Fibroblast of upper back skin (primary cell): ENCODE measurements at regions not wholly inside any gene's neighbourhood (a gene's known extent, or its start where the extent isn't known, plus 50 kb on each side); places are given as distances from the start of the nearest gene placed in this dataset.
"Not testable (repeated sequence)": the region's sequence is repeated elsewhere in the genome, so short reads cannot be mapped to it uniquely, and the experiment has no call there.

Experiments
- DNase-seq: peaks from one replicate; pipeline ENCODE4 v3.0.0-alpha.2; 2013

GRCh38 chr20:60785301-60785700, 466.8 kb upstream of the CDH4 start:
- no peak for DNase-seq

- DNase-seq: peak; percentile 2
Measured at GRCh38 chr20:60785785-60786184, 466.3 kb upstream of the CDH4 start.

DNA sequence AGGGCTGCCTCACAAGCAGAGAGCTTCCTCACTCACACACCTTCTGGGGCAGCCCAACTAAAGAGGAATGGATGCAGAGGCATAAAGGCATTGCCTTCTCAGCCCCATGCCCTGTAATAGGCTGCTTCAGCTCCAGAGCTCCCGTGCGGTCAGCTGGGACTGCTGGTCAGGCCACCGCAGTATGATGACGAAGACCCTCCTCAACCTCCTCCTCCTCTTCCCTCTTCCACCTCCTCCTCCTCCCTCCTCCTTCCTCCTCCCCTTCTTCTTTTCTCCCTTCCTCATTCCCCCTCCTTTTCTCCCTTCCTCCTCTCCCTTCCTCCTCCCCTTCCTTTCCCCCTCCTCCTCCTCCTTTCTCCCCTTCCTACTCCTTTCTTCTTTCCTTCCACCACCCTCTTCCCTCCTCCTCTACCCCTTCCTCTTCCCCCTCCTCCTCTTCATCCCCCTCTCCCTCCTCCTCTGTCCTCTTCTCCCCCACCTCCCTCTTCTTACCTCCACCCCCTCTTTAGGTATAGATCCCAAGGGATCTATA, 465.3 kb upstream of the CDH4 start:
- DNase-seq: no peak

DNA sequence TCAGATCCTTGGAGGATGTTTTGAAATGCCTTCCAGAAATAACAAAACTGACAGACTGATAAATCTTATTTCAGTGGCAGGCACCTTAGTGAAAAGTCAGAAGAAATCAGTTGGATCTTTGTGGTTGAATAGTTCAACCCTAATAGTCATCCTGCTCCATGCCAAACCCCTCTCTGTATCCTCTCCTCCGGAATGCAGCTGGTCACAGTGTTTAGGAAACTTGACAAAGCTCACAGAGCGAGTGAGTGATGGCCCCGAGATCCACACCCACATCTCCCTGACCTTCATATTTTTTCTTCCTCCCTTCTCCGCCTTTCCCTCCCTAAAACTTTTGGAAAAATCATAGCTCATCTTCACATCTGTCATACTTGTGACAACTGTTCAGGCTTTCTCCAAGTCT, 464.8 kb upstream of the CDH4 start:
- DNase-seq: peak; percentile 56

GRCh38 chr20:60788070-60788469, 464.0 kb upstream of the CDH4 start:
- DNase-seq: no peak

- no peak for DNase-seq
Measured at GRCh38 chr20:60789399-60789798, 462.7 kb upstream of the CDH4 start.

DNA sequence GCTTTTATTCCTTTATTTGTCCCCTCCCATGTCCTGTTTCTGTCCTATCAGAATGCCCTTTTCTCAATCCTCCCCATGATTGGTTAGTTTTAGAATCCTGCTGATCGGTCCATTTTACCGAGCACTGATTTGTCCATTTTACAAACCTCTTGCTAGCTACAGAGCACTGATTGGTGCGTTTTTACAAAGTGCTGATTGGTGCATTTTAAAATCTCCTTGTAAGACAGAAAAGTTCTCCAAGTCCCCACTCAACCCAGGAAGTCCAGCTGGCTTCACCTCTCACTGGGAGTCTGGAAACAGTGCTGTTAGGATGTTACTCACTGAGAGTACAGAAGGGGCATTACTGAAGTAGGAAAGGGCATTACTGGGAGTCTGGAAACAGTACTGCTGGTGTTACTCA, 461.7 kb upstream of the CDH4 start:
- not testable (repeated sequence) for DNase-seq

DNA sequence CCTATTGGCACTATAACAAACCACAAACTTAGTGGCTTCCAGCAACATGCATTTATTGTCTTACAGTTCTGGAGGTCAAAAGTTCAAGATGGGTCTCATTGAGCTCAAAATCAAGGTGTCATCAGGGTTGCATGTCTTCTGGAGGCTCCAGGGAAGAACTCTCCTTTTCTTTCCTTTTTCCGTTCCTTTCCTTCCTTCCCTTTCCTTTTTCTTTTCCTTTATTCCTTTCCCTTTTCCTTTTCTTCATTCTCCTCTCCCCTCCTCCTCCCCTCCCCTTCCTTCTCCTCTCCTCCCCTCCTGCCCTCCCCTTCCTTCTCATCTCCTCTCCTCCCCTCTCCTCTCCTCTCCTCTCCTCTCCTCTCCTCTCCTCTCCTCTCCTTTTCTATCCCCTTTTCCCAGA, 460.2 kb upstream of the CDH4 start:
- DNase-seq: no peak

- DNase-seq: no peak
Measured at GRCh38 chr20:60792941-60793340, 459.1 kb upstream of the CDH4 start.

- DNase-seq: no peak
Measured at GRCh38 chr20:60794674-60795073, 457.4 kb upstream of the CDH4 start.

DNA sequence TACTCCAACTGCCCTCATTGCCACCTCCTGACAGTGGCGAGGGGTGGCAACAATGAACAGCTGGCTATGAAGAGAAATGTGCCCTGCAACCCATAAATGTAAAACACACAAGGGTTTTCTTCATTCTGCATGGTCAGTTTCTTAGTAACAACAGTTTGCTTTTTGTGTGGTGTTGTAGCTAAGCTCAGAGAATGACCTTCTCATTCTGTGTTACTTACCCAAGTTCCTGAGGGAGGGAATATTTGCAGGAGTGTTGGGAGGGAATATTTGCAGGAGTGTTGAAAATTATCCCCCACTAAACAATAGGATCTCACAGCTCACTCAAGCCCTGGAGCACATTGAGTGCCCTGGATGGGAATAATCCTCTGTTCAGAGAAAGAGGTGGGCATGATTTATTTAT, 456.4 kb upstream of the CDH4 start:
- DNase-seq: no peak

GRCh38 chr20:60800185-60800584, 451.9 kb upstream of the CDH4 start:
- DNase-seq: no peak

GRCh38 chr20:60802676-60803075, 449.4 kb upstream of the CDH4 start:
- DNase-seq: no peak

GRCh38 chr20:60803335-60804055, 448.6 kb upstream of the CDH4 start:
- no peak for DNase-seq

DNA sequence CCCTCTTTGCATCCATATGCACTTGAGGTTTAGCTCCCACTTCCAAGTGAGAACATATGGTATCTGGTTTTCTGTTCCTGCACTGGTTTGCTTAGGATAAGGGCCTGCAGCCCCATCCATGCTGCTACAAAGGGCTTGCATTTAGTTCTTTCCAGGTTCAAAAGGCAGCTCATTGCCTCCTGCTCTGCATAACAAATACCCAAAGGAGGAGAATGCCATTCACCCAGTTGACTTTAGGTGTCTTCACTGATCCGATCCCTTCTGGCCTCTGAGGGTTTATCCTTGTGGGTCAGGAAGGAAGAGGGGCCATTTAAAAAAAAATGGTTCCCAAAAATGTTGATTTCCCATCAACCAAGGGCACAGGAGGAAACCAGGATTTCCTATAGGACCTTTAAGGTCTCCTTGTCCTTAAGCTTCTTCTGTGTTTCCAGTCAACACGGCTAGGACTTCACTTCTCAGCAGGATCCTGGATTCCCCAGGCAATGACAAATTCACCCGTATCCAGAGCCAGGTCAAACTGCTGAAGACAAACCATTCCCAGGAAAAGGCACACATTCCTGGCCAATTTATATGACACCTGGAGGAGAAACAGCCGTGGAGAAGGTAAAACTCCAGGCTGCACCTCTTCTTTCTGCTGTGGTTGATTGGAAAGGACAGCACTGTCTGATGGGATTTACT, 447.7 kb upstream of the CDH4 start:
- no peak for DNase-seq

DNA sequence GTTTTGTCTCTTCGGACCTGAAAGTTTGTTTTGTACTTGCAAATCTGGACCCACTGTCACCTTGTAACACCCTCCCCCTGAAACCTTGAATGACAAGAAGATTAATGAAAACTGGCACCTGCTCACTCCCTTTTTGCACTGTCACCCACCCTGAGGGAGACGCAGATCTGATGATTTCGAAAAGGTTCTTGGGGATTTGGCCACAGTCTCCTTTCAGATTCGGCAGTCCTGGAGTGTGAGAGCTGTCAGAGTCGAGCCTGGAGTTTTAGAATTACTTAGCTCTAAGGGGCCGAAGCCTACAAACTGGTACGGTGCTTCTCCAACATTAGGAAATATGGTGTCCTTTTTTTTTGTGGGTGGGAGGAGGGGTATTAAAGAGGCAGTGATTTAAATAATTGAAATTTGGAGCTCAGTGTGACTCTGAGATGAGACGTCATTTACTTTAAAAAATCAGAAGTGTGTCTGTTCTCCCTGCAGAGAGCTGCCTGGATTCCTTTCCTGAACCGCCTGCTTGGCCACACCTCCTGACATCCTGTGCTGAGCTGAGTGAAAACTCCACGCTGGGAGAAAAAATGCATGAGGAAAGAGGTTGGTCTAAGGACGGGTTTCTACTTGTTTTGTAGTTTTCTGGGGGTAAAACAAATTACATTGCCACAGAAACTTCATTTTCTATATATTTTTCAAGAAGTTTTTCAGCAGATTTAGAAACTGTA, 447.0 kb upstream of the CDH4 start:
- DNase-seq: peak; percentile 14

- DNase-seq: no peak
Measured at GRCh38 chr20:60806354-60806753, 445.7 kb upstream of the CDH4 start.

DNA sequence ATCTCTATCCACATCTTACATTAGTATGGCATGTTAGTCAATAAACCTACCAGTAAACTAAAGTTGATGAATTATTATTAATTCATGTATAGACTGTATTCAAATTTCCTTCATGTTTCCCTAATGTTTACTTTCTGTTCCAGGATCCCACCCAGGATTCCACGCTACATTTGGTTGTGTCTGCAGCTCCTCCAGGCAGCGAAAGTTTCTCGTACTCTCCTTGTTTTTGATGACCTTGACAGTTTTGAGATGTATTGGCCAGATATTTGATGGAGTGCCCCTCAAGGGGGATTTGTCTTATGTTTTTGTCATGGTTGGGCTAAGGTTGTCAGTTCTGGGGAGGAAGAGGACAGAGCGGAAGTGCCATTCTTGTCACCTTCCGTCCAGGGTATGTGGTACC, 445.2 kb upstream of the CDH4 start:
- no peak for DNase-seq

- DNase-seq: no peak
Measured at GRCh38 chr20:60808003-60808672, 443.9 kb upstream of the CDH4 start.

GRCh38 chr20:60808701-60809100, 443.4 kb upstream of the CDH4 start:
- no peak for DNase-seq

- no peak for DNase-seq
Measured at GRCh38 chr20:60810561-60810960, 441.5 kb upstream of the CDH4 start.

DNA sequence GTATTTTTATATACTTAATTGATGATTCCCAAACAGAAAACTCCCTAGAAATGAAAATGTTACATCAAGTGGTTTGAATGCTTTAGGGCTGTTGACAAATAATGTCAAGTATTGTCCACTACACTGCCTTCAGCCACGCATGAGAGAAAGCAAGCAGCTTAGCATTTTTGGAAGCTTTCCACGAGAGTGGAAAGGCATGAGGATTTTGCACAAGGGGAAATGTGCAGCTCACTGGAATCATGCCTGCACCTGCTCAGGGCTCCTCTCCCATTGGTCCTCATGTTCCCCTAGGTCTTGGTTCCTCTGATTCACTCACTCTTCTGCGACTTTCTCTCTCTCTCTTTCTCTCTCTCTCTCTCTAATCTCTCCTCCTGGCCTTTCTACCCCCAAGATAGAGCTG, 439.5 kb upstream of the CDH4 start:
- no peak for DNase-seq

DNA sequence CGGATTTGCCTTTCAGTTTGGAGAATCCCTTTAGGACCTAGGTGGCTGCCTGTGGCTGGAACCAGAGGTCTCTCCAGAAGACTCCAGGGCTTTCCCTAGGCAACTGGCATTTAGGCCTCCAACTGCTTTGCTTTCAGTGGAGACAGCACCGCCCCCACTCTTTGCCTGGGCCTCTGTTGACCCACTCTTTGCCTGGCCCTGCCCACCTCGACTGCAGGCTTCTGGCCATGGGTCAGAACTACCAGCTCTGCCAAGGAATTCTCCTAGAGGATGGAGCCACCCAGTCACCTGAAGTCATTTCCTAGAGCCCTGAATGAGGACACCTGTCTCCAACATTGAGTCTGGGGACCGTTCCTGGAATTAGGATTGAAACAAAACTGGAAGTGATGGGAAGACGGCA, 439.0 kb upstream of the CDH4 start:
- no peak for DNase-seq
